Activated CD4-positive, CD25-positive, alpha-beta regulatory T cell (primary cell): ENCODE measurements at regions not wholly inside any gene's neighbourhood (a gene's known extent, or its start where the extent isn't known, plus 50 kb on each side); places are given as distances from the start of the nearest gene placed in this dataset.

Experiments used
- DNase-seq, 4 experiments: peaks; one replicate each; lab custom pipeline; 2025; lab: John Stamatoyannopoulos, UW

GRCh38 chr14:98955036-98955740 is 316.8 kb downstream of the BCL11B start:
- DNase-seq = no peak

GRCh38 chr14:98955741-98956070 is 316.3 kb downstream of the BCL11B start:
- no peak for DNase-seq

GRCh38 chr14:98956181-98956580 is 315.8 kb downstream of the BCL11B start:
- DNase-seq = no peak

GRCh38 chr14:98956661-98957060 is 315.3 kb downstream of the BCL11B start:
- no peak for DNase-seq

GRCh38 chr14:98957211-98958047 is 314.6 kb downstream of the BCL11B start:
- no peak for DNase-seq

GRCh38 chr14:98958048-98958631 is 313.9 kb downstream of the BCL11B start:
- no peak for DNase-seq

- DNase-seq = no peak
Measured at GRCh38 chr14:98958632-98959031, 313.4 kb downstream of the BCL11B start.

- DNase-seq = no peak
Measured at GRCh38 chr14:98959410-98959809, 312.6 kb downstream of the BCL11B start.

GRCh38 chr14:98959958-98960616 is 311.9 kb downstream of the BCL11B start:
- no peak for DNase-seq

- DNase-seq = no peak
Measured at GRCh38 chr14:98960617-98961013, 311.4 kb downstream of the BCL11B start.

- no peak for DNase-seq
Measured at GRCh38 chr14:98961191-98961590, 310.8 kb downstream of the BCL11B start.

- DNase-seq = no peak
Measured at GRCh38 chr14:98962118-98962517, 309.9 kb downstream of the BCL11B start.

GRCh38 chr14:98963610-98964009 is 308.4 kb downstream of the BCL11B start:
- DNase-seq = no peak

- no peak for DNase-seq
Measured at GRCh38 chr14:98964171-98964570, 307.8 kb downstream of the BCL11B start.

GRCh38 chr14:98965076-98965475 is 306.9 kb downstream of the BCL11B start:
- DNase-seq = no peak

- DNase-seq = no peak
Measured at GRCh38 chr14:98966016-98966415, 306.0 kb downstream of the BCL11B start.

GRCh38 chr14:98966475-98967162 is 305.4 kb downstream of the BCL11B start:
- no peak for DNase-seq

- DNase-seq = no peak
Measured at GRCh38 chr14:98974113-98974512, 297.9 kb downstream of the BCL11B start.

GRCh38 chr14:98976271-98976670 is 295.7 kb downstream of the BCL11B start:
- DNase-seq = no peak

- no peak for DNase-seq
Measured at GRCh38 chr14:98977451-98977850, 294.5 kb downstream of the BCL11B start.

- no peak for DNase-seq
Measured at GRCh38 chr14:98982986-98983385, 289.0 kb downstream of the BCL11B start.
